ENCODE measurements at regions not wholly inside any gene's neighbourhood (a gene's known extent, or its start where the extent isn't known, plus 50 kb on each side); places are given as distances from the start of the nearest gene placed in this dataset.

DNA sequence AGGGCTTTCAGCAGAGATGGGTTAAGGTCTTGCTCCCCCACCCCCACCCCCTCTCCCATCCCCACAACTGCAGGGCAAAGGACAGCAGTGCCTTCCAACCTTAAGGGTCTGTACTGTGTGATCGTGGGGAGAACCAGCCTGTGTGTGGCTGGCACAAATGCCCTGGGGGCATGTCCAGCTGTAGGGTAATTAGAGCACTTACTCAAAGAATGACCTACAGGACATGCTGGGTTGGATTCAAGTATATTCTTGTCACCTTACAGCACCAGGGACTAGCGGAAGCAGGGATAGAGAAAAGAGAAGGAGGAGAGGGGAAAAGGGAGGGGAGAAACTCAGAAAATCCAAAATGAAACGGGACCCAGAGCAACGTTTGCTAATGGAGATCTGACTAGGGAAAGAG is 191.3 kb upstream of the GATB start:
- no peaks in the 10 kb centered on the region for H3K27me3 ChIP-seq (ENCODE audit: control insufficient read depth in 3 of 3, insufficient read depth in 3 of 3, low read length in 3 of 3)
- H3K27ac ChIP-seq (ENCODE audit: low read depth, low read length) = no peak overlapping the region
- H3K9me3 ChIP-seq (ENCODE audit: control insufficient read depth in 3 of 3, low read length in 3 of 3) = no peaks in the 10 kb centered on the region
- H3K4me3 ChIP-seq (ENCODE audit: low read length in 3 of 3) = no peak overlapping the region
- no peaks in the 10 kb centered on the region for H3K36me3 ChIP-seq (ENCODE audit: control insufficient read depth in 3 of 3, insufficient read depth in 3 of 3, low read length in 3 of 3)
- H3K4me1 ChIP-seq (ENCODE audit: control insufficient read depth in 3 of 3, insufficient read depth in 3 of 3, low read length in 3 of 3) = peaks cover 0 to 9% (median 5%) of the 10 kb centered on the region in 3 donors
- H3K9ac ChIP-seq (ENCODE audit: low read depth in 1 of 3, low read length in 3 of 3) = no peak overlapping the region

DNA sequence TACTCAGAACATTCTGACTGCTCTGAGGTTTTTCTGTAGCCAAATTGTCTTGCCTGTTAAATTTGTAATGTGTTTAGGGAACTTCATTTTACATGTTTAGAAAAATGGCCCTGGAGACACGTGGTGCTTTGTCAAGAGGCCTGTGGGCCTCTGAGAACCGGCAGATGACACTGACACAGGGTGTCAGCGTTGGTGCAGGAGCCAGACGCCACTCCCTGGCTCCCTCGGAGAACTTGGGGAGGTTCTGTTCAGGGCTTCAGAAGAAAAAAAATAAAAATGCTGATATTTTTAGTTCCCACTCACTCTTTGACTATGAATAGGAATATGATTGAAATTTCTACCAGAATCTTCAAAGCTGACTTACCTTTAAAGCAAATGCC is 190.9 kb upstream of the GATB start:
- Histone ChIP-seq H3K9ac (ENCODE audit: low read depth in 1 of 3, low read length in 3 of 3) (no peak overlapping the region), H3K4me3 (ENCODE audit: low read length in 3 of 3) (no peak overlapping the region), H3K36me3 (ENCODE audit: control insufficient read depth in 3 of 3, insufficient read depth in 3 of 3, low read length in 3 of 3) (no peaks in the 10 kb centered on the region), H3K27me3 (ENCODE audit: control insufficient read depth in 3 of 3, insufficient read depth in 3 of 3, low read length in 3 of 3) (no peaks in the 10 kb centered on the region), H3K9me3 (ENCODE audit: control insufficient read depth in 3 of 3, low read length in 3 of 3) (peaks cover 0 to 2% (median 2%) of the 10 kb centered on the region in 3 donors), H3K27ac (ENCODE audit: low read depth, low read length) (no peak overlapping the region), H3K4me1 (ENCODE audit: control insufficient read depth in 3 of 3, insufficient read depth in 3 of 3, low read length in 3 of 3) (peaks cover 0 to 9% (median 5%) of the 10 kb centered on the region in 3 donors)

DNA sequence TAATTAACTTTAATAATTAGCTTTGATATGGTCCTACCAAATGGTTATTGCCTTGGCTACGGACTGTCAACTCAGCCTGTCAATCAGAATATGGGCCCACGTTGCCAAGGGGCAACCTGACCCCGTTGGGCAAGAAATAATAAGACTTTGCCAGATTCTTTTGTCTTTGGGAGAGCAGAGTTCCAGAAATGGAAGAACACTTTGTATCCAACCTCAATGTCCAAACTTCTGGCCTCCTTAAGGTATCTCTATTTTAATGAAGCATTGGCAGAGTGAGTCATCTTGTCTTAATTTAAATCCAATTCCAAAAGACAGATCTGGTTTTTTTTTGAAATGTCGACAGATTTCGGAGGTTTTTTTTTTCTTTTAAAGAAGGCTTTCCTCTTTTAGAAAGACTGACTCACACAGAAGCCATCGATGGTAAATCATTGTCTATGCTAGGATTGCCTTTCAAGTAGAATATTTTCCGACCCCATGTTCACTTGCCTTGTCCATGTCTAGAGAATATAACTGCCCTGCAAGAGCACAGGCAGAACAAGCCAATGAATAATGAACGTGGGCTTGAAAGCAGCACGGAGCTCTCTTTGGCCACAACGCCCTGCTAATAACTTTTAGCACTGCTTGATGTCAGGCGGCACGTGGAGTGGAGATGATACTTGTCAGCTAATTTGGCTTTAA is 190.3 kb upstream of the GATB start:
- Histone ChIP-seq H3K36me3 (ENCODE audit: control insufficient read depth in 3 of 3, insufficient read depth in 3 of 3, low read length in 3 of 3) (no peaks in the 10 kb centered on the region), H3K4me3 (ENCODE audit: low read length in 3 of 3) (no peak overlapping the region), H3K9me3 (ENCODE audit: control insufficient read depth in 3 of 3, low read length in 3 of 3) (peaks cover 0 to 2% (median 2%) of the 10 kb centered on the region in 3 donors), H3K27me3 (ENCODE audit: control insufficient read depth in 3 of 3, insufficient read depth in 3 of 3, low read length in 3 of 3) (no peaks in the 10 kb centered on the region), H3K9ac (ENCODE audit: low read depth in 1 of 3, low read length in 3 of 3) (no peak overlapping the region), H3K27ac (ENCODE audit: low read depth, low read length) (no peak overlapping the region), H3K4me1 (ENCODE audit: control insufficient read depth in 3 of 3, insufficient read depth in 3 of 3, low read length in 3 of 3) (peaks cover 0 to 9% (median 5%) of the 10 kb centered on the region in 3 donors)

DNA sequence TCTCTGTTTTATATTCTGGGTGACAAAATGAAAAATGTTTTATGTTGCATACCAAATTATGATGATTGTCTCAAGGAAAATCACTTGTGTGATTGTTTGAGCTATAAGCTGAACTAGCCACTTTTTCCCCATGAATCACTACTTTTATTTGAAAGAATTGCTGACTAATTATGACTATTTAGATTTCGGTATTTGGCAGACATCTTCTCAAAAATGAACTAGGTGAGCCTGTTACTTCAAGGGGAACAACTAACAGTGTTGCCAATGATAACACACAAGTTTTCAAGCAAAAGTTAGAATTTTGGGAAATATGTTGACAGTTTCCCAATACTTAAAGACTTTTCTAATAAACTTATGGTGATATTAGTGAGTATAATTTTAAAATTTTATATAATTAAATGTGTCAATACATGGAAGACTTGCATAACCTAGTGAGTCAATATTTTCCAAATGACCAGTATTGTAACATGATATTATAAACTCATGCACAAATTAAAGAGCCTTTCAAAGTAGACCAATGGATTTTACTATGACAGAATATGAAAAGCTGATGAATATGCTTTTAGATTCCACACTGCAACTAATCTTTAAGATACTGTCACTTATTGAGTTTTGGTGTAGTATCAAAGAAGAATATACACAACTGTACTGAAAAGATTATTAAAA is 187.7 kb upstream of the GATB start:
- Histone ChIP-seq H3K4me1 (ENCODE audit: control insufficient read depth in 3 of 3, insufficient read depth in 3 of 3, low read length in 3 of 3) (peaks cover 0 to 9% (median 5%) of the 10 kb centered on the region in 3 donors), H3K9ac (ENCODE audit: low read depth in 1 of 3, low read length in 3 of 3) (no peak overlapping the region), H3K27ac (ENCODE audit: low read depth, low read length) (no peak overlapping the region), H3K4me3 (ENCODE audit: low read length in 3 of 3) (no peak overlapping the region), H3K27me3 (ENCODE audit: control insufficient read depth in 3 of 3, insufficient read depth in 3 of 3, low read length in 3 of 3) (no peaks in the 10 kb centered on the region), H3K36me3 (ENCODE audit: control insufficient read depth in 3 of 3, insufficient read depth in 3 of 3, low read length in 3 of 3) (no peaks in the 10 kb centered on the region), H3K9me3 (ENCODE audit: control insufficient read depth in 3 of 3, low read length in 3 of 3) (peaks cover 0 to 7% (median 2%) of the 10 kb centered on the region in 3 donors)

DNA sequence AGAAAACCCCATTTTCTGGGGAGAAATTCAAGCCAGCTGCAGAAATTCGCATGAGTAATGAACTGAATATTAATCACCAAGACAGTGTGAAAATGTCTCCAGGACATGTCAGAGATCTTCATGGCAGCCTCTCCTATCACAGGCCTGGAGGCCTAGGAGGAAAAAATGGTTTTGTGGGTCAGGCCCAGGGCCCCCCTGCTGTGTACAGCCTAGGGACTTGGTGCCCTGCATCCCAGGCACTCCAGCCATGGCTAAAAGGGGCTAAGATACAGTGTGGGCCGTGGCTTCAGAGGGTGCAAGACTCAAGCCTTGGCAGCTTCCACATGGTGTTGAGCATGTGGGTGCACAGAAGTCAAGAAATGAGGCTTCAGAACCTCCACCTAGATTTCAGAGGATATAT is 185.9 kb upstream of the GATB start:
- Histone ChIP-seq H3K9ac (ENCODE audit: low read depth in 1 of 3, low read length in 3 of 3) (no peak overlapping the region), H3K27me3 (ENCODE audit: control insufficient read depth in 3 of 3, insufficient read depth in 3 of 3, low read length in 3 of 3) (no peaks in the 10 kb centered on the region), H3K9me3 (ENCODE audit: control insufficient read depth in 3 of 3, low read length in 3 of 3) (peaks cover 0 to 7% (median 2%) of the 10 kb centered on the region in 3 donors), H3K4me3 (ENCODE audit: low read length in 3 of 3) (no peak overlapping the region), H3K4me1 (ENCODE audit: control insufficient read depth in 3 of 3, insufficient read depth in 3 of 3, low read length in 3 of 3) (peaks cover 0 to 4% (median 0%) of the 10 kb centered on the region in 3 donors), H3K27ac (ENCODE audit: low read depth, low read length) (no peak overlapping the region), H3K36me3 (ENCODE audit: control insufficient read depth in 3 of 3, insufficient read depth in 3 of 3, low read length in 3 of 3) (no peaks in the 10 kb centered on the region)

DNA sequence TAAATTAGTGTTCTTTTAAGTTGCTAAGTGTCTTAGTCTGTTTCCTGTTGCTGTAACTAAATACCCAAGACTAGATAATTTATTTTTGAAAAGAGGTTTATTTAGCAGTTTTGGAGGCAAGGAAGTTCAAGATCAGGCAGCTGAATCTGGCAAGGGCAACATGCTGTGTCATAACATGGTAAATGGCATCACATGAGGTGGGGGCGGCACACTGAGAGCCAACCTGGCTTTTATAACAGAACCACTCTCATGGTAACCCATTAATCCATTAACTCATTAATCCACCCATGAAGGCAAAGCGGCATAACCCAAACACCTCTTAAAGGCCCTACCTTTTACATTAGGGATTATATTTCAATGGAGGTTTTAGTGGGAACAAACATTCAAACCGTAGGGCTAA is 182.2 kb upstream of the GATB start:
- H3K9ac ChIP-seq (ENCODE audit: low read depth in 1 of 3, low read length in 3 of 3) = no peak overlapping the region
- H3K4me3 ChIP-seq (ENCODE audit: low read length in 3 of 3) = no peak overlapping the region
- peaks cover 0 to 7% (median 2%) of the 10 kb centered on the region in 3 donors for H3K9me3 ChIP-seq (ENCODE audit: control insufficient read depth in 3 of 3, low read length in 3 of 3)
- H3K4me1 ChIP-seq (ENCODE audit: control insufficient read depth in 3 of 3, insufficient read depth in 3 of 3, low read length in 3 of 3) = no peaks in the 10 kb centered on the region
- no peaks in the 10 kb centered on the region for H3K36me3 ChIP-seq (ENCODE audit: control insufficient read depth in 3 of 3, insufficient read depth in 3 of 3, low read length in 3 of 3)
- no peaks in the 10 kb centered on the region for H3K27me3 ChIP-seq (ENCODE audit: control insufficient read depth in 3 of 3, insufficient read depth in 3 of 3, low read length in 3 of 3)
- H3K27ac ChIP-seq (ENCODE audit: low read depth, low read length) = no peak overlapping the region

DNA sequence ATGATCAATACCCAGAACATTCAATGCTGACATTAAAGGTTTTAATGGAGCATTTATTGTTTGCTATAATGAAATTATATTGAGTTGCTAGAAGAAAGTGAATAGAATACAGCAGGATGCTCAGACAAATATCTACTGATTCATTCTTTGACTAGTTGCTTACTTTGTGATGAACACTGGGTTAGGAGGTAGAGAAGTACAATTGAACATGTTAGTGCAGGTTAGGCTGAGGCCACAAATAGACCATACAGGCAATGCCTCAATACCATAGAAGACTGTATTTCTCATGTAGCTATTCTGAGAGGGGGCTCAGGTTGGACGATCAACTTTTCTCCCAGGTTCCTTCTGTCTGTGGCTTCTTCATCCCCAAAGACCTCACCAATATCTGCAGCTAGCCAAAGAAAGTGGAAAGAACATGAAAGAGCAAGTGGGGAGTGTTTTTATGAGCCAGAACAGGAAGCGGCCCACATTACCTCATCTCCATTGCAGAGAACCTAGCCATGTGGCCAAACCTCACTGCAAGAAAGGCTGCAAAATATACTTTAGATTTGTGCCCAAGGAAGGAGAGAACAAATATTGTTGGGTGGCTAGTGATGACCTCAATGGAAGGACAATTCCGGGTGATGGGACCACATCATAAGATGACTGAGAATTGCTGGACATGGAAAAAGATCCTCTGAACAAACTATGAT is 180.3 kb upstream of the GATB start:
- H3K27ac ChIP-seq (ENCODE audit: low read depth, low read length) = no peak overlapping the region
- no peak overlapping the region for H3K9ac ChIP-seq (ENCODE audit: low read depth in 1 of 3, low read length in 3 of 3)
- peaks cover 0 to 4% (median 0%) of the 10 kb centered on the region in 3 donors for H3K9me3 ChIP-seq (ENCODE audit: control insufficient read depth in 3 of 3, low read length in 3 of 3)
- no peaks in the 10 kb centered on the region for H3K4me1 ChIP-seq (ENCODE audit: control insufficient read depth in 3 of 3, insufficient read depth in 3 of 3, low read length in 3 of 3)
- H3K27me3 ChIP-seq (ENCODE audit: control insufficient read depth in 3 of 3, insufficient read depth in 3 of 3, low read length in 3 of 3) = no peaks in the 10 kb centered on the region
- H3K36me3 ChIP-seq (ENCODE audit: control insufficient read depth in 3 of 3, insufficient read depth in 3 of 3, low read length in 3 of 3) = no peaks in the 10 kb centered on the region
- H3K4me3 ChIP-seq (ENCODE audit: low read length in 3 of 3) = no peak overlapping the region

DNA sequence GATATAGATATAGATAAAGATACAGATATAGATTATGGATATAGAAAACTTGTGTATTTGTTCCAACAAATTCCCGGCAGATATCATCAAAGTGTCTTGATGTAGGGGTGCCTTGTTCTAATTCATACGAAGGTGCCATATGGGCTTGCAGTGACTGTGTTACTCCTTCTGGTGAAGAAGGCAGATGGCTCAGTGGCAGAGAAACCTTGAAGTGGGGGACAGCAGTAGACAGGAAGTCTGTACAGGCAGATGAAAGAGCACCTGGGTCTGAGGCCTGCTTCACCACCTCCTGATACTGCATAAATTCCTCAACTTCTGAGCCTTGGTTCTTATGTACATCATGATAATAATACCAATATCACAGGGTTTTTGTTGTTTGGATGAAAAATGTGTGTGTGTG is 179.5 kb upstream of the GATB start:
- Histone ChIP-seq H3K4me1 (ENCODE audit: control insufficient read depth in 3 of 3, insufficient read depth in 3 of 3, low read length in 3 of 3) (no peaks in the 10 kb centered on the region), H3K9ac (ENCODE audit: low read depth in 1 of 3, low read length in 3 of 3) (no peak overlapping the region), H3K27me3 (ENCODE audit: control insufficient read depth in 3 of 3, insufficient read depth in 3 of 3, low read length in 3 of 3) (no peaks in the 10 kb centered on the region), H3K36me3 (ENCODE audit: control insufficient read depth in 3 of 3, insufficient read depth in 3 of 3, low read length in 3 of 3) (no peaks in the 10 kb centered on the region), H3K4me3 (ENCODE audit: low read length in 3 of 3) (no peak overlapping the region), H3K9me3 (ENCODE audit: control insufficient read depth in 3 of 3, low read length in 3 of 3) (no peaks in the 10 kb centered on the region), H3K27ac (ENCODE audit: low read depth, low read length) (no peak overlapping the region)

DNA sequence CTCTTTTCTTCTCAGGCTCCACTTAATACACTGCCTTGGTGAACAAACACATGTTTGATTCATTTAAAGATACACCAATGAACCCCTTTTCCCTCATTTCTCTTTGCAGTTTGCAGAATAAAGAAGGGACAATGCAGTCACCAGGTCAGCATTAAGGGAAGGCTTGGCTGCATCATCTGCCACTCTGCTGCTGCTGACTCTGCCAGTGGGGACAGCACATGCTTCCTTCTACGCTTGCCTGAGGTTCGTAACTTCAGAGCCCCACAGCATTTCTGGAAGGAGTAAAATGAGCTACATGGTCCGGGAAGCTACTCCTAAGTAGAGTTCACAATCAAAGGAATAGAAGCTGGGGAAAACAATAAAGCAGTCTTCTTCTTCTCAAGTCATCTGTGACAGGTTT is 178.9 kb upstream of the GATB start:
- Histone ChIP-seq H3K9me3 (ENCODE audit: control insufficient read depth in 3 of 3, low read length in 3 of 3) (no peaks in the 10 kb centered on the region), H3K4me1 (ENCODE audit: control insufficient read depth in 3 of 3, insufficient read depth in 3 of 3, low read length in 3 of 3) (no peaks in the 10 kb centered on the region), H3K4me3 (ENCODE audit: low read length in 3 of 3) (no peak overlapping the region), H3K27ac (ENCODE audit: low read depth, low read length) (no peak overlapping the region), H3K9ac (ENCODE audit: low read depth in 1 of 3, low read length in 3 of 3) (no peak overlapping the region), H3K27me3 (ENCODE audit: control insufficient read depth in 3 of 3, insufficient read depth in 3 of 3, low read length in 3 of 3) (no peaks in the 10 kb centered on the region), H3K36me3 (ENCODE audit: control insufficient read depth in 3 of 3, insufficient read depth in 3 of 3, low read length in 3 of 3) (no peaks in the 10 kb centered on the region)

DNA sequence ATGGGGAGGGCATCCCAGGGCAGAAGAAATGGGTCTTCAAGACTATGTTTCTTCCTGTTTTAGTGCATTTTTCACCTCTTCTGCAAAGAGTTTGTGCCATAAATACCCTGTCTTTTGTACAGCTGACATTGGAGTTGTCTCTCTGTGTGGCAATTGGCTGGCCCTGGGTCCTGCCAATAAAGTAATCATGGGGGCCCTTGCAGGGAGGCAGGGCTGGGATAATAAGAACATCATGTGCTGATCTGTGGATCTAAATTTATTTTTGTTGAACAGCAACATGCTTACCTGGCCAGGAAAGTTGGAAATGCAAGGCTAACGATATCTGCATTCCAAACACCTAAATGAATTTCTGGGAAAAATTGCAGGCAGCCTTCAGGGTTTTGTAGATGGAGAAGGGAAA is 174.6 kb upstream of the GATB start:
- H3K27ac ChIP-seq (ENCODE audit: low read depth, low read length) = no peak overlapping the region
- no peaks in the 10 kb centered on the region for H3K27me3 ChIP-seq (ENCODE audit: control insufficient read depth in 3 of 3, insufficient read depth in 3 of 3, low read length in 3 of 3)
- no peak overlapping the region for H3K4me3 ChIP-seq (ENCODE audit: low read length in 3 of 3)
- H3K4me1 ChIP-seq (ENCODE audit: control insufficient read depth in 3 of 3, insufficient read depth in 3 of 3, low read length in 3 of 3) = no peaks in the 10 kb centered on the region
- H3K9ac ChIP-seq (ENCODE audit: low read depth in 1 of 3, low read length in 3 of 3) = no peak overlapping the region
- H3K36me3 ChIP-seq (ENCODE audit: control insufficient read depth in 3 of 3, insufficient read depth in 3 of 3, low read length in 3 of 3) = no peaks in the 10 kb centered on the region
- no peaks in the 10 kb centered on the region for H3K9me3 ChIP-seq (ENCODE audit: control insufficient read depth in 3 of 3, low read length in 3 of 3)
